ENCODE measurements at regions not wholly inside any gene's neighbourhood (a gene's known extent, or its start where the extent isn't known, plus 50 kb on each side); places are given as distances from the start of the nearest gene placed in this dataset.

DNA sequence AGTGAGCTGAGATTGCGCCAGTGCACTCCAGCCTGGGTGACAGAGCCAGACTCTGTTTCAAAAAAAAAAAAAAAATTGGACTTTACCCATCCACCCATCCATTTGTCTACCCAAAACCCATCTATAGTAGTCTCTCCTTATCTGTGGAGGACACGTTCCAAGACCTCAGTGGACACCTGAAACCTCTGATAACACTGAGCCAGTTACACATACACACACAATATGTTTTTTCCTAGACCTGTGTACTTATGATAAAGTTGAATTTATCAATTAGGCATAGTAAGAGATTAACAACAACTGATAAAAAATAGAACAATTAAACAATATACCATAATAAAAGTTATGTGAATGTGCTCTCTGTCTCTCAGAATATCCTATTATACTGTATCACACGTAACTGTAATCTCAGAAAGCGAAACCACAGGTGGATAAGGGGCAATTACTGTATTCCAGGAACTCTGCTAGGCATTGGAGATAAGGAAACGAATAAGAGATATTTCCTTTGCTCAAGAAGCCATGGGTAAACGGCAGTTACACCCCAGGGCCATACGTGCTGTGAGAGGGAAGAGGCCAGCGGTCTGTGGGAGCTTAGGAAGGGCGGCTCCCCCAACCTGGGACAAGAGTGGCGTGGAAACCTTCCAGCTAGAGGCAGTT is 84.2 kb upstream of the DISP3 start:
- TF ChIP-seq CTCF (conservative IDR thresholded peaks at IDR 0.05; ENCODE audit: low read length) (no peak), EZH2phosphoT487 (IDR thresholded peaks at IDR 0.05; ENCODE audit: borderline replicate concordance, low read depth, low read length) (no peak)

All from OCI-LY7 (cell line).